Astrocyte of the hippocampus (primary cell): ENCODE measurements at regions not wholly inside any gene's neighbourhood (a gene's known extent, or its start where the extent isn't known, plus 50 kb on each side); places are given as distances from the start of the nearest gene placed in this dataset.
A peak's percentile ranks its signal among the peaks of the same experiment; 100 is the strongest.
"Not testable (repeated sequence)": the region's sequence is repeated elsewhere in the genome, so short reads cannot be mapped to it uniquely, and the experiment has no call there.

ENCODE experiments used
- DNase-seq: peaks from one replicate; pipeline ENCODE4 v3.0.0; 2011; ENCODE audit warnings: low read depth, low spot score

- not testable (repeated sequence) for DNase-seq
These were observed 434.3 kb downstream of the BUD13 start for GRCh38 chr11:116338500-116338899.

GRCh38 chr11:116336540-116336939 lies 436.2 kb downstream of the BUD13 start:
- no peak for DNase-seq

GRCh38 chr11:116335891-116336290 lies 436.9 kb downstream of the BUD13 start:
- no peak for DNase-seq

- no peak for DNase-seq
These were observed 437.7 kb downstream of the BUD13 start for GRCh38 chr11:116335078-116335477.

GRCh38 chr11:116334596-116334995 lies 438.2 kb downstream of the BUD13 start:
- DNase-seq = no peak

GRCh38 chr11:116333001-116333535 lies 439.7 kb downstream of the BUD13 start:
- no peak for DNase-seq

- DNase-seq = no peak
These were observed 440.4 kb downstream of the BUD13 start for GRCh38 chr11:116332391-116332790.

GRCh38 chr11:116331381-116331780 lies 441.4 kb downstream of the BUD13 start:
- DNase-seq = no peak

GRCh38 chr11:116330439-116331185 lies 442.2 kb downstream of the BUD13 start:
- DNase-seq = no peak

- DNase-seq = no peak
These were observed 443.3 kb downstream of the BUD13 start for GRCh38 chr11:116329354-116330090.

- no peak for DNase-seq
These were observed 443.9 kb downstream of the BUD13 start for GRCh38 chr11:116328851-116329250.

GRCh38 chr11:116328391-116328790 lies 444.4 kb downstream of the BUD13 start:
- DNase-seq = no peak

GRCh38 chr11:116326146-116326545 lies 446.6 kb downstream of the BUD13 start:
- DNase-seq = no peak

GRCh38 chr11:116325247-116325646 lies 447.5 kb downstream of the BUD13 start:
- no peak for DNase-seq

GRCh38 chr11:116324077-116324476 lies 448.7 kb downstream of the BUD13 start:
- not testable (repeated sequence) for DNase-seq

- no peak for DNase-seq
These were observed 455.6 kb downstream of the BUD13 start for GRCh38 chr11:116317212-116317611.

GRCh38 chr11:116314006-116314405 lies 458.8 kb downstream of the BUD13 start:
- DNase-seq = no peak

- peak; percentile 96 for DNase-seq
These were observed 460.0 kb downstream of the BUD13 start for GRCh38 chr11:116312570-116313391.

- DNase-seq = no peak
These were observed 461.6 kb downstream of the BUD13 start for GRCh38 chr11:116311206-116311605.

- no peak for DNase-seq
These were observed 462.1 kb downstream of the BUD13 start for GRCh38 chr11:116310698-116311097.

- DNase-seq = peak; percentile 96
These were observed 462.6 kb downstream of the BUD13 start for GRCh38 chr11:116310226-116310625.

GRCh38 chr11:116309446-116309845 lies 463.3 kb downstream of the BUD13 start:
- DNase-seq = peak; percentile 46
